ENCODE measurements at regions not wholly inside any gene's neighbourhood (a gene's known extent, or its start where the extent isn't known, plus 50 kb on each side); places are given as distances from the start of the nearest gene placed in this dataset.
A peak's percentile ranks its signal among the peaks of the same experiment; 100 is the strongest.

GRCh38 chr3:72380711-72381493, 467.3 kb downstream of the SHQ1 start:
- no peaks in the 10 kb centered on the region for H3K27me3 ChIP-seq (ENCODE audit: insufficient read depth, low read length)
- no peak overlapping the region for H4K5ac ChIP-seq (ENCODE audit: insufficient read length, low read depth, low read length)
- peaks cover 46% of the 10 kb centered on the region for H3K79me2 ChIP-seq (ENCODE audit: insufficient read depth, low read length)
- H3K27ac ChIP-seq (ENCODE audit: insufficient read length, low read depth, low read length) = no peak overlapping the region
- H3K4ac ChIP-seq (ENCODE audit: low read depth, low read length) = no peak overlapping the region
- H4K20me1 ChIP-seq (ENCODE audit: control insufficient read depth, insufficient read depth, insufficient read length) = no peaks in the 10 kb centered on the region
- no peak overlapping the region for H3K4me3 Mint-ChIP-seq
- no peak overlapping the region for H2BK15ac ChIP-seq (ENCODE audit: low read depth, low read length)
- no peak overlapping the region for H3K56ac ChIP-seq (ENCODE audit: insufficient read length, low read depth, low read length)
- peaks cover 42% of the 10 kb centered on the region; the same call in 1 of the 2 replicates for H3K4me1 ChIP-seq (ENCODE audit: insufficient read depth, low read length)
- H3K4me2 ChIP-seq (ENCODE audit: insufficient read depth, insufficient read length, low read length) = no peak overlapping the region
- no peaks in the 10 kb centered on the region for H3K23me2 ChIP-seq (ENCODE audit: insufficient read length, low read depth, low read length, poor library complexity, severe bottlenecking)
- H3K9me3 Mint-ChIP-seq = no peaks in the 10 kb centered on the region
- peak overlapping the region; percentile 29 to 85 (median 45); a peak in 5 of 7 replicates for H3K27ac Mint-ChIP-seq
- no peak overlapping the region for H2BK120ac ChIP-seq (ENCODE audit: low read depth, low read length, poor library complexity, severe bottlenecking)
- no peak overlapping the region for H2AK5ac ChIP-seq (ENCODE audit: insufficient read length, low read length)
- no peak overlapping the region for H2BK20ac ChIP-seq (ENCODE audit: low read depth, low read length, poor library complexity, severe bottlenecking)
- H3K14ac ChIP-seq (ENCODE audit: insufficient read depth, low read length) = no peak overlapping the region
- H2AFZ ChIP-seq (ENCODE audit: low read length) = no peak overlapping the region
- peaks cover 12% of the 10 kb centered on the region for H3K79me1 ChIP-seq (ENCODE audit: insufficient read depth, low read depth, low read length, poor library complexity, severe bottlenecking)
- no peak overlapping the region for H4K91ac ChIP-seq (ENCODE audit: insufficient read length, low read depth, low read length)
- no peak overlapping the region for H3T11ph ChIP-seq (ENCODE audit: low read length)
- H3K18ac ChIP-seq (ENCODE audit: insufficient read length, low read depth, low read length) = no peak overlapping the region
- no peak for TF ChIP-seq CTCF (conservative IDR thresholded peaks at IDR 0.05)
- no peaks in the 10 kb centered on the region for H3K27me3 Mint-ChIP-seq (ENCODE audit: low read depth)
- H2BK5ac ChIP-seq (ENCODE audit: insufficient read length, low read length) = no peak overlapping the region
- no peak overlapping the region for H2BK12ac ChIP-seq (ENCODE audit: insufficient read length, low read depth, low read length)
- WGBS (ENCODE audit: extremely low coverage, insufficient read length, low lambda C conversion rate) = no CpG with 5 or more reads among the region's 8 CpGs
- no peak overlapping the region for H4K8ac ChIP-seq (replicated peaks; ENCODE audit: insufficient read length, low read depth, low read length)
- H3K23ac ChIP-seq (ENCODE audit: insufficient read length, low read depth, low read length) = no peak overlapping the region
- no peak for DNase-seq
- no peak overlapping the region for H3K9ac ChIP-seq (ENCODE audit: extremely low read depth, insufficient read length, low read length)
- H3K9me3 ChIP-seq (ENCODE audit: control insufficient read depth, low read depth, low read length) = no peaks in the 10 kb centered on the region
- peaks cover 73 to 81% of the 10 kb centered on the region in 2 experiments for H3K4me1 Mint-ChIP-seq
- H3K36me3 Mint-ChIP-seq (ENCODE audit: insufficient read depth in 1 of 3, low read depth in 3 of 3) = peaks cover 8 to 9% (median 8%) of the 10 kb centered on the region in 3 experiments; a peak in 6 of 7 replicates

Data from H9 (cell line).